ENCODE measurements at regions not wholly inside any gene's neighbourhood (a gene's known extent, or its start where the extent isn't known, plus 50 kb on each side); places are given as distances from the start of the nearest gene placed in this dataset.

DNA sequence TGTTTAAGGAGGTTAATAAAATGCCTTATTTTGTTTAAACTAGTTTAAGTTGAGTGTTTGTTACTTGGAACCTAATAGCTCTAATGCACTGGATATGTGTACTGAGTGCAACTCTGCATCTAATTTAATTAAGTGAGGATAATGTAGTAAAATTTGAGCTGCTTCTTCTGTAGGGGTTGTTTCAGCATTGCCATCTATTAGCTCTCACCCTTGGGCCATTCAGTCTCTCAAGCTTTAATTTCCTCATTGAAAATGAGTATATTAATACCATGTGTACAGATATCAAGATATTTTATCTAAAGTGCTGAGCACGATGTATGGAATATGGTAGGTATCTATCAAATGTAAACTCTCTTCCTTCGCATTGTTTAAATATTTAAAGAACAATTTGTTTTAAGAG lies 375.7 kb upstream of the LRRC3B start (continued):
- TF ChIP-seq, protein P1, sequence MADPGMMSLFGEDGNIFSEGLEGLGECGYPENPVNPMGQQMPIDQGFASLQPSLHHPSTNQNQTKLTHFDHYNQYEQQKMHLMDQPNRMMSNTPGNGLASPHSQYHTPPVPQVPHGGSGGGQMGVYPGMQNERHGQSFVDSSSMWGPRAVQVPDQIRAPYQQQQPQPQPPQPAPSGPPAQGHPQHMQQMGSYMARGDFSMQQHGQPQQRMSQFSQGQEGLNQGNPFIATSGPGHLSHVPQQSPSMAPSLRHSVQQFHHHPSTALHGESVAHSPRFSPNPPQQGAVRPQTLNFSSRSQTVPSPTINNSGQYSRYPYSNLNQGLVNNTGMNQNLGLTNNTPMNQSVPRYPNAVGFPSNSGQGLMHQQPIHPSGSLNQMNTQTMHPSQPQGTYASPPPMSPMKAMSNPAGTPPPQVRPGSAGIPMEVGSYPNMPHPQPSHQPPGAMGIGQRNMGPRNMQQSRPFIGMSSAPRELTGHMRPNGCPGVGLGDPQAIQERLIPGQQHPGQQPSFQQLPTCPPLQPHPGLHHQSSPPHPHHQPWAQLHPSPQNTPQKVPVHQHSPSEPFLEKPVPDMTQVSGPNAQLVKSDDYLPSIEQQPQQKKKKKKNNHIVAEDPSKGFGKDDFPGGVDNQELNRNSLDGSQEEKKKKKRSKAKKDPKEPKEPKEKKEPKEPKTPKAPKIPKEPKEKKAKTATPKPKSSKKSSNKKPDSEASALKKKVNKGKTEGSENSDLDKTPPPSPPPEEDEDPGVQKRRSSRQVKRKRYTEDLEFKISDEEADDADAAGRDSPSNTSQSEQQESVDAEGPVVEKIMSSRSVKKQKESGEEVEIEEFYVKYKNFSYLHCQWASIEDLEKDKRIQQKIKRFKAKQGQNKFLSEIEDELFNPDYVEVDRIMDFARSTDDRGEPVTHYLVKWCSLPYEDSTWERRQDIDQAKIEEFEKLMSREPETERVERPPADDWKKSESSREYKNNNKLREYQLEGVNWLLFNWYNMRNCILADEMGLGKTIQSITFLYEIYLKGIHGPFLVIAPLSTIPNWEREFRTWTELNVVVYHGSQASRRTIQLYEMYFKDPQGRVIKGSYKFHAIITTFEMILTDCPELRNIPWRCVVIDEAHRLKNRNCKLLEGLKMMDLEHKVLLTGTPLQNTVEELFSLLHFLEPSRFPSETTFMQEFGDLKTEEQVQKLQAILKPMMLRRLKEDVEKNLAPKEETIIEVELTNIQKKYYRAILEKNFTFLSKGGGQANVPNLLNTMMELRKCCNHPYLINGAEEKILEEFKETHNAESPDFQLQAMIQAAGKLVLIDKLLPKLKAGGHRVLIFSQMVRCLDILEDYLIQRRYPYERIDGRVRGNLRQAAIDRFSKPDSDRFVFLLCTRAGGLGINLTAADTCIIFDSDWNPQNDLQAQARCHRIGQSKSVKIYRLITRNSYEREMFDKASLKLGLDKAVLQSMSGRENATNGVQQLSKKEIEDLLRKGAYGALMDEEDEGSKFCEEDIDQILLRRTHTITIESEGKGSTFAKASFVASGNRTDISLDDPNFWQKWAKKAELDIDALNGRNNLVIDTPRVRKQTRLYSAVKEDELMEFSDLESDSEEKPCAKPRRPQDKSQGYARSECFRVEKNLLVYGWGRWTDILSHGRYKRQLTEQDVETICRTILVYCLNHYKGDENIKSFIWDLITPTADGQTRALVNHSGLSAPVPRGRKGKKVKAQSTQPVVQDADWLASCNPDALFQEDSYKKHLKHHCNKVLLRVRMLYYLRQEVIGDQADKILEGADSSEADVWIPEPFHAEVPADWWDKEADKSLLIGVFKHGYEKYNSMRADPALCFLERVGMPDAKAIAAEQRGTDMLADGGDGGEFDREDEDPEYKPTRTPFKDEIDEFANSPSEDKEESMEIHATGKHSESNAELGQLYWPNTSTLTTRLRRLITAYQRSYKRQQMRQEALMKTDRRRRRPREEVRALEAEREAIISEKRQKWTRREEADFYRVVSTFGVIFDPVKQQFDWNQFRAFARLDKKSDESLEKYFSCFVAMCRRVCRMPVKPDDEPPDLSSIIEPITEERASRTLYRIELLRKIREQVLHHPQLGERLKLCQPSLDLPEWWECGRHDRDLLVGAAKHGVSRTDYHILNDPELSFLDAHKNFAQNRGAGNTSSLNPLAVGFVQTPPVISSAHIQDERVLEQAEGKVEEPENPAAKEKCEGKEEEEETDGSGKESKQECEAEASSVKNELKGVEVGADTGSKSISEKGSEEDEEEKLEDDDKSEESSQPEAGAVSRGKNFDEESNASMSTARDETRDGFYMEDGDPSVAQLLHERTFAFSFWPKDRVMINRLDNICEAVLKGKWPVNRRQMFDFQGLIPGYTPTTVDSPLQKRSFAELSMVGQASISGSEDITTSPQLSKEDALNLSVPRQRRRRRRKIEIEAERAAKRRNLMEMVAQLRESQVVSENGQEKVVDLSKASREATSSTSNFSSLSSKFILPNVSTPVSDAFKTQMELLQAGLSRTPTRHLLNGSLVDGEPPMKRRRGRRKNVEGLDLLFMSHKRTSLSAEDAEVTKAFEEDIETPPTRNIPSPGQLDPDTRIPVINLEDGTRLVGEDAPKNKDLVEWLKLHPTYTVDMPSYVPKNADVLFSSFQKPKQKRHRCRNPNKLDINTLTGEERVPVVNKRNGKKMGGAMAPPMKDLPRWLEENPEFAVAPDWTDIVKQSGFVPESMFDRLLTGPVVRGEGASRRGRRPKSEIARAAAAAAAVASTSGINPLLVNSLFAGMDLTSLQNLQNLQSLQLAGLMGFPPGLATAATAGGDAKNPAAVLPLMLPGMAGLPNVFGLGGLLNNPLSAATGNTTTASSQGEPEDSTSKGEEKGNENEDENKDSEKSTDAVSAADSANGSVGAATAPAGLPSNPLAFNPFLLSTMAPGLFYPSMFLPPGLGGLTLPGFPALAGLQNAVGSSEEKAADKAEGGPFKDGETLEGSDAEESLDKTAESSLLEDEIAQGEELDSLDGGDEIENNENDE (IDR thresholded peaks at IDR 0.05; ENCODE audit: insufficient replicate concordance, low read length): no peak
- TF ChIP-seq TBP (IDR thresholded peaks at IDR 0.05; ENCODE audit: low read depth, low read length) (no peak), BRCA1 (IDR thresholded peaks at IDR 0.05; ENCODE audit: low read depth, low read length) (no peak), SP2 (IDR thresholded peaks at IDR 0.05; ENCODE audit: low read length) (no peak), SRF (IDR thresholded peaks at IDR 0.05; ENCODE audit: low read depth, low read length) (no peak), CBX5 (IDR thresholded peaks at IDR 0.05; ENCODE audit: low read depth, low read length) (no peak), SAP30 (IDR thresholded peaks at IDR 0.05; ENCODE audit: insufficient read depth, insufficient replicate concordance, low read length) (no peak), TEAD4 (IDR thresholded peaks at IDR 0.05; ENCODE audit: low read depth, low read length) (no peak), EZH2 (IDR thresholded peaks at IDR 0.05; ENCODE audit: low read depth, low read length, severe bottlenecking) (no peak), POU5F1 (IDR thresholded peaks at IDR 0.05; ENCODE audit: low read depth, low read length) (no peak)
- TF ChIP-seq, protein P2, sequence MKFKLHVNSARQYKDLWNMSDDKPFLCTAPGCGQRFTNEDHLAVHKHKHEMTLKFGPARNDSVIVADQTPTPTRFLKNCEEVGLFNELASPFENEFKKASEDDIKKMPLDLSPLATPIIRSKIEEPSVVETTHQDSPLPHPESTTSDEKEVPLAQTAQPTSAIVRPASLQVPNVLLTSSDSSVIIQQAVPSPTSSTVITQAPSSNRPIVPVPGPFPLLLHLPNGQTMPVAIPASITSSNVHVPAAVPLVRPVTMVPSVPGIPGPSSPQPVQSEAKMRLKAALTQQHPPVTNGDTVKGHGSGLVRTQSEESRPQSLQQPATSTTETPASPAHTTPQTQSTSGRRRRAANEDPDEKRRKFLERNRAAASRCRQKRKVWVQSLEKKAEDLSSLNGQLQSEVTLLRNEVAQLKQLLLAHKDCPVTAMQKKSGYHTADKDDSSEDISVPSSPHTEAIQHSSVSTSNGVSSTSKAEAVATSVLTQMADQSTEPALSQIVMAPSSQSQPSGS (IDR thresholded peaks at IDR 0.05; ENCODE audit: low read length): no peak
